Glomerular visceral epithelial cell (primary cell): ENCODE measurements at regions not wholly inside any gene's neighbourhood (a gene's known extent, or its start where the extent isn't known, plus 50 kb on each side); places are given as distances from the start of the nearest gene placed in this dataset.

Source experiments
- DNase-seq: peaks from one replicate; pipeline ENCODE4 v3.0.0-alpha.2; 2016; ENCODE audit errors: extremely low spot score

DNA sequence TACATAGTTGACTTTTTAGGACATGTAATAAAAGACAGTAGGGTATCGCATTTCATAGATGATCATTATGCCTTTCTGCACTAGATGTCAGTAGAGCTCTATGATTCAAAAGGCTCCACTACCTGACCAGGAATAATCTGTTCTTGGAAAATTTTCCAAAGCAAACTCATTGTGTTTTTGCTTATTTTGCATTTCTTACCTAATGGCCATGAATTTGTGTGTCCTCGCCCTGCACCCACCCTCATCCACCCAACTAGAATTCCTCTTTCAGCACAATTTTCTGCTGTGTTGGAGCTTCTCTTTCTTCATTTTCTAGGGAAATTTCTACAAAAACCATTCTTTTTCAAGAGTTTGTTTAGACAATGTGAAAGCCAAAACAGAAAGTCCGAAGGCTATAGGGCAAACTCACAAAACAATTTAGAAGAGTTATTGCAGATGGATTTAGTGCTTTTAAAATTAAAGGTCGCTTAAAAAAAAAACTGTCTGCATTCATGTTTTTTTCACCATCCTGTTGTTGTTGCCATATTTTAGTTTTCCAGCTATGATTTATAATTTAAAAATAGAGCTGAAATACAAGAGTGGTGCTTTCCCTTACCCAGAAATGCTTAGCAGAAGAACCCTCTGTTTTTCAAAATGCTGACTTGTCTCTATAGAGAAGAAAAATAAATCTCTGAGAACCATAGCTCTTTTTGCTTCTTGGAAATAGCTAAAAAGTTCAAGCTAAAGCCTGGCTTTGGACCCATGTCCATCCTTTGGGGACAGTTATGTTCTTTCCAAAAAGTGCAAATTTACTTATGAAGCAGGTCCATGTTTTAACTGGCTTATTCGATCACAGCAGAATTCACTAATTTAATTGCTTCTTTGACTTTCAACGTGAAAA is 183.7 kb downstream of the SPATA18 start:
- DNase-seq, result peak; percentile 32

DNA sequence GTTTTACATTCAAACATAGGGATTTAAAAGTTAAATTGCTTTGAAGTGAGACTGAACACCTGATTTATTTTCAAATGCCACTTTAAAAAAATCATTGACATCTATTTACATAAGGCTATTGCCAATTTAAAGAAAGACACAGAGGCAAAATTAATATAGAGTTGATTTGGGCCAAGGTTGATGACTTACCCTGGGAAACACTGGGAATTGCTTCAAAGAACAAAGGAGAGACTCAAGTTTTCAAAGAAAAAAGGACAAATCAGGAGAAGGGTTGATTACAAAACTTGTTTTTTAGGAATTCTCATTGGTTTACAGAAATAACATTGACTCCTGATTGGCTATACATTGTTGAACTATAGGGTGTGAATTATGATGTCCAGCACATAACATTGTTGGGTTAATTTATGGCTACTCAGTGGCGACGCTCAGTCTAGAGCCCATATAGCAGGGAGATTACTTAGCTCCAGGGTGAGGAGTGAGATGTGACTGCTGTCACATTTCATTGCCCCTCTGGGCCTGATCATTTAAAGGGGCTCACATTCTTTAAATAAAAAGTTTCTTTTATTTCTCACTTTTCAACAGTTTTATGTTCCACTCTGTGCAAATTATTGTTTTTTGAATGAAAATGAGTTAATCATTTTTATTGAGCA is 184.6 kb downstream of the SPATA18 start:
- no peak for DNase-seq

DNA sequence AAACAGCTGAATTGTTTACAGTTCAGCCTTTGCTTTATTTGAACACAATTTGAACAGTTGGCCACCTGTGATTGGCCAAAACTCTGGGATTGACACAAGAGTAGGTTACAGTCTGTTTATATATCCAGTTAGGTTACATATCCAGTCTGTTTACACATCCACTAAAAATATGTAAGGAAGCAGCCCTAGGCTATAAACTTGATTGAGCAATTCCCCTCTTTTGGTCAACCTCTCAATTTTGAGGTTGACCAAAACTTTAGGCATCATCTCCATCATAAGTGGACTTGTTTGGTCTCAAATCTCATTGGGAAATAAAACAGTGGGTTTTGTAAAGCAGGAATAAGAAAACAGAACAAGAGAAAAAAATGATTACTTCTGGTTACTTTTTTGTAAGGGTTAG is 190.8 kb downstream of the SPATA18 start:
- no peak for DNase-seq

DNA sequence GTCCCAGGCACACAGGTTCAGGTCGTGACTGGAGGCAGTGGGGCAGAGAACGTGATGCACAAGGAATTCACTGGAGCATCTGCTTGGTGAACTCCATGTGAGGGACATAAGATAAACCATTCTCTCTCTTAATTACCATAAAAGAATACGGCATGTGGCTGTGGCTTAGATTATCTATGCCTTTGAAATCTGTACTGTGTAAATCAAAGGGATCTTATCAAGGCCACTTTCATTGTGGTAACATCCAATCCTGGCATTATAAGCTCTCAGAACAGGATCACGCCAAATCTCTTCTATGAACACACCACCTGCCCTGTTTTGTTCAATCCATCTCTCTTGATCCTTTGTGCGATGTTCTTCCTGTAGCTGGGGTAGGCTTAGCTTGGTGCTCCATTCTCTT is 192.3 kb downstream of the SPATA18 start:
- DNase-seq, result no peak

DNA sequence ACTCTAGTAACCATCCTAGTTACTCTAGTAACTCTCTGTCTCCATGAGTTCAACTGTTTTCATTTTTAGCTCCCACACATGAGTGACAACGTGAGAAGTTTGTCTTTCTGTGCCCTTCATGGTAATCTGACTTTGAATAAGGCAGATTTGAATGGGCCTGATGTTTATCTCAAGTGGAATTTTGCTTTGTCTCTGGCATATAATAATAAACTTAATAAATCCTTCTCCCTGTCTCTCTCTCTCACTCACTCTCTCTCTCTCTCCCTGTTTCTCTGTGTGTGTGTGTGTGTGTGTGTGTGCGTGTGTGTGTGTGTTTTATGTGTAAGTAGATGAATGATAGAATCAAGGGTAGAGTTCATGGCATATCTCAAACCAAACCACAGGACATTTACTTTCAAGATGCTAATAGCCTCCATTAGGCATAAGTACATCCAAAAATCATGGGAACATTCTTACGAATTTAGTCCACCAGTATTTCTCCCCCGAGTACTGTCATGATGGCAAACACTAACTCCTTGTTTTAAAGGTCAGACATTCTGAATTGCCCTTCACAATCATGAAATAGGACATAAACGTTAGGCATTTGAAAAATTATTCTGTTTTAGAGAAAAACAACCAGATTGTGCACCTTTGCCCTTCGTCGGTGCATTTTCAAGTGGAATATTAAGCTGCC is 193.1 kb downstream of the SPATA18 start:
- no peak for DNase-seq

DNA sequence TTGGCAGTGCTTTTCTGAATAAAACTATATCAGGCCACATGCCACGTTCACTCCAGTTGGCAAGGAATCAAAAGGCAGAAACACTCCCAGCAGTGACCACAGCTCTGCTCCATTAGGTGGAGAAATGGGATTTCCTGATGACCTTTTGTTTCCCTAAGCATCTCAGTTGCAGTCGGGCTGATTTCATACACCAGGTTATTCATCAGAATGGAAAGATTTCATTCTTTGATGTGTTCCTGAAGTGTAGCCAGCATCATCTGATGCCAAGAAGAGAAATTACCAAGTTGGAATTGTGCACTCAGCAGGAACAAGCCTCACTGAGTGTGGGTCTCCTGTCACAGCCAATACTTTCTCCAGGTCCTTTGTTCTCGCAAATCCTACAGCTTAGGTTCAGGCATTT is 193.7 kb downstream of the SPATA18 start:
- no peak for DNase-seq

DNA sequence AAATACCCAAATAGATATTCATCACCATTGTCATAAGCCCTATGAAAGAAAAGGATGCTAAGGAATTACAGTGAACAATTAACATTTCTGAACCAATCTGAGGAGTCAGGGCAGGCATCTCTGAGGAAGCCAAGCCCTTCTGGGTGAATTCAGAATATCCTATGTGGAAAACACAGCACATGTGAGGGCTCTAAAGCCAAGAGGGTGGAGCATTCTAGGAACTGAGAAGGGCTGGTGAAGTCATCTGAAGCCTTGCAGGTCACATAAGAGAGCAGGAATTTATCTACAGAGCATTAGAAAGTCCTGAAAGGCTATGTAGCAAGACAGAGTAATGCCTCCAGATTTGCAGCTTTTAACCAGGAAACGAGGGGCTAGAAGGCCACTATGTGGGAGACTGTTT is 195.7 kb downstream of the SPATA18 start:
- no peak for DNase-seq

DNA sequence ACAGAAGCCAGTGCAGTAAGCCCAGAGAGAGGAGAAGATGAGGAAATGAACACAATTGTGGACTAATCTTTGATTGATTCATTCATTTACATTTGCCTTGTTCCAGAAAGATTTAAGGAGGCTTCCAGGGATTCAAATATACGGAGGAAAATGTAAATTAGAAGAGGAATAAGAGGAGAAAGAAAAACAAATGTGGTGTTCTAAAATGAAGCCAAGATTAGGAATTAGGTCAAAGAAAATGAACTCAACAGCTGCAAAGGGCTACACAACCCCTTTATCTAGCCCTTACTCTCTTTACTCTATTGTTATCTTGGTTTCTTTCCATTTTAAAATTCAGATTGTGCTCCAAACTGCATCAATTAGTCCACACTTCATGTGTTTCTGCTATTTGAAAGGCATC is 196.8 kb downstream of the SPATA18 start:
- no peak for DNase-seq

DNA sequence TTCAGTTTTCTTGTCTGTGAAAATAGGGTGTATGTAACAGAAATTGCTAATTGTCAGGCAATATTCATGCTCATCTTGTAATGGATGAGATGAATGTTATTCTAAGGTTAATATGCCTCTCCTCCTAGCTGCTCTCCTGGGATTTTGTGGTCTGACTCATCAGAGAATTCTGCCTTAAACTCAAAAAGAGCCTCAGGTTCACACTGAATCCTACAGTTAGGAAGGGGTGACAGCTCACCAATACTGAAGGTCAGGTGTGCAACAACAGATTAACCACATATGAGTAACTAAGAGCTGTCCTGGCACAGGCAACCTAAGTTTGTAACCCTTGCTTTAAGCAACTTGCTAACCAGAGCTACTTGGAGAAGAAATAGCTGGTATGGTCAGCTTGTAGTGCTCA is 197.7 kb downstream of the SPATA18 start:
- DNase-seq, result peak; percentile 13

DNA sequence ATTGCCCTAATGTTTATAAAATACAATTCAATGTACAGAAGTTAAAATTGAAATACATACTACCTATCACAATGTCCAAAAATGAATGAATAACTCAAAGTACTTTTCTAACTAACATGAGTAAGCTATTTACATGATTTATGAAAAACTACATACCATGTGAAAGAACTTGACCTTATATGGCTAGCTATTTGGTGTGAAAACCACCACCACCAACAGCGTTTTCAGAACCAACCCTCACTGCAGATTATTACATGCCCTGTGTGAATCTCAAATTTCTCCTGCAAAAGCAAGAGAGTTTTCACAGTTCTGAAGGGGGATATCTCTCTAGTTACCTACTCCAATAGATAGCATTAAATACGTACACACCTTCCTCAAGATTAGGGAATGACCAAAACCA is 198.5 kb downstream of the SPATA18 start:
- no peak for DNase-seq

DNA sequence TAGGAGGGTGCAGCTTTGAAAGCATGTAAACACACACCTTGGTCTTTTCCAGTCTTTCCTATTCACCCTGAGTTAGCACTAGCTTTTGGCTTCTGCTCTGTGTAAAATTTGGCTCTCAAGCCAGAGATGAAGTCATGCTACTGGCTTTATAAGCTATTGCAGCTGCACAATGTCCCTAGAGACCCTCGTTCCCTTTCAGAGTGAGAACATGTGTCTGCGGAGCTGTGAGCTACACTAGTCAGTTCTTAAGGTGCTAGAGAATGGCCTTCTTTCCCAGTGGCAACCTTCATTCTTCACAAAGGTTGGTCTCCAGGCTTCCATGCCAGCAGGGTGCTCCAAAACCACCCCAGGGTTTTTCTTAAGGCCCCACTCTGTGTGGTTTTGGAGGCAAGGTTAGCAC is 199.1 kb downstream of the SPATA18 start:
- DNase-seq, result no peak

DNA sequence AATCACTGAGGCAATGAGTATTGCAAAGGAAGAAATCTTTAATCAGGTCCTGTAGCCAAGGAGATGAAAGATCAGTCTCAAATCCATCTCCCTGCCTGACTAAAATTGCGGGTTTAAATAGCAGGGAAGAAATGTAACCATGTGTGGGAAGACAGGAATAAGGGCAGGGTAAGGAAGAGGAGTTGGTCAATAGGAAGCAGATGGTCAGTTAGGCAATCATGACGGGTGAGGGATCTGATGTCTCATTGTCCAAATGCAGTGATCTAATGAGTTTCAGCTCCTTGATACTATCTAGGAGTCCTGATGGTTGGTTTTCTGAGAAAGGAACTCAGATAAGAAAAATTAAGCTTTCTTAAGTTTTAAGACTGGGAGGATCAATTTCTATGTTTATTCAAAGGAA is 200.8 kb downstream of the SPATA18 start:
- no peak for DNase-seq

DNA sequence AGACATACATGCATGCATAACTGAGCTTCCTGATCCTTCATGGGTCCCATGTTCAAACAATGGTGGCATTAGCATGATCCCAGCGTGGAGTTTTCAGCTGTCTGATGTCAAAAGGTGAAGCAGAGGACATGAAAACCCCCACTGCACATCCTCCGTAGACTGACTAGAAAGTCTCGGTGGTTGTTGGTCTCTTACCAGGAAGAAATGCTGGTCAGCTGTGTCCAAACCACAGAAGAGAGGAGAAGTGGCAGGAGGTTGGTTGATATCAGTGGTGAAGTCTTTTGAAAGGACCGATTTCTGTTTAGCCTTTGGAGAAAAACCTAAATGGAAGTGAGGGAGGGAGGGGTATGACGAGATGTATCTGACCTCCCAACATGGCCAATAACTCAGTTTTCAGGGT is 201.9 kb downstream of the SPATA18 start:
- DNase-seq, result no peak

DNA sequence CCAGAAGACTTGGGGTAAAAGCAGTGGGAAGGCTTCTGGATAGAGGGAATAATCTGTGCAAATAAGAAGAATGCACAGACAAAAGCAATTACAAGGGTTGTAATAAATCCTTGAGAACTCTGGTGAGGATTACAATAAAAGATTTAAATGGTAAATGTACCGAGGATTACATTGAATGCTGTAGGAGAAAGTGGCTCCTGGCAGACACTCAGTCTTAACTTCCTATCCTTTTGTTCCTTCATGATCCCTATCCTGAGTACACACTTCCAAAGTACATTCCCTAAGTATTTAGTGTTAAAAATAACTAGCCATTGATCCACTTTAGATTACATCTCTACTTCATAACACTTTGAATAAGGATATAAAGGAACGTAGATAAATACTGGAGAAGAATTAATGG is 205.4 kb downstream of the SPATA18 start:
- DNase-seq, result no peak

DNA sequence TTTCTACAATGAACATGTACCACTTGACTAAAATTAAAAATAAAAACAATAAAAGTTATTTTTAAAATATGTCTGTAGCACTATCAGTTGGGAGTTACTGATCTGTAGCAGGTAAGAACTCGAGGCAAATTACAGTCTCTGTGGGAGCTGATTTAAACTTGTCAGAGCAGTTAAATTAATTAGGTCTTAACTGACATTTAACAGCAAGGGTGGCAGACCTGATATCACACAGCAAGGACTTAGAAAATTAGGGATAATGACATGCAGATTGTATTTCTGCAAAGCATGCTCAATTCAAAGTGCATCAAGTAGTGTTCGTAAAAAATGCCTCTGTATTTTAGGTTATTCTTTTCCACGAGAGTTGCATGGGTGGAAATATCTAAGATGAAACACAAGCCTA is 208.9 kb downstream of the SPATA18 start:
- DNase-seq, result no peak

DNA sequence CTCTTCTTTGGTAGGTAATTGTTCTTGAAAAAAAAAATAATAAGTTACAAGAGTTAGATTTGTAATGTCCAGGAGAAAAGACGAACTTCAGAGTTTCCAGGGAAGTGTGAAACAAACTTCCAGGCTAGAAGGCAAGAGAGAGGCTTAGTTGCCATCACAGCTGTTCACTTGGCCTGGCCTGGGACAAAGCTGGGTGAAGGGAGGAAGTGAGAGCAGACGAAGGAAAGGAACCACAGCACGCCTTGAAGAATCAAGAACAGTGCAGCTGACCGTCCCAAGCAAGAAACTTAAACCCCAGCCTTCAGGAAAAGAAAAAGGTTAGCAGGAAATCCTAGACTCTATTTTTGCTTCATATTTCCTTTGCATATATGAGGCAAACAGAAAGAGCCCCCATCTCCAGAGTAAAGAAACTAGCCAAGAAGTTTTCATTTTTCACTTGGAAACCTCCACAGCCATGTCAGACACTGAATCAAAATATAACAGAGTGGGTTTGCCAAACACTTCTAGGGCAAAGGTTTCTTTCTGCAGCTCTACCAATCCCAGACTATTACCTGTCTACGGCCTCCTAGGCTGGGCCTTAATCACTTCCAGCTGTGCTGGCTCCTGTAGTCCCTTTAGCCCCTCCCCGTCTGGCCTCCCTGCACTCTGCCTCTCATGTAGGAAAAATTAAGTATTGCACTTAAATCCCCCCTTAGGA is 209.6 kb downstream of the SPATA18 start:
- DNase-seq, result no peak

DNA sequence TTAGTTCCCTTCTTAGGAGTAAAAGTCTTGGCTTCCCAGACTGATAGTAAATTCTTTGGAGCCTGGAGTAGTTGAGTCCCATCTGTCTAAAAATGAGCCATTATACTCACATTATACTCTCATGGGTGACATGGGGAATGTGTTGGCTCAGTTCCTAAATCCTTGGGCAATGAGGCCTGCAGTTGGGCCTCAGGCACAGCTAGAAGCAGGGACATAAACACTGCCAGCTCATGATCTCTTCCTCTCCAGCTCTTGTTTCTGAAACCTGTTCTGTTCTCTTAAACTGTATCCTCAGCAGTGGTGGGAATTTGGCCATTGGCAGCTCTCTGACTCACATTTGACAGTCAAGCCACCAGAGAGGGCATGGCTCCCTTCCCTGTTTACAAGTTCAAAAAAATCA is 212.5 kb downstream of the SPATA18 start:
- DNase-seq, result no peak

DNA sequence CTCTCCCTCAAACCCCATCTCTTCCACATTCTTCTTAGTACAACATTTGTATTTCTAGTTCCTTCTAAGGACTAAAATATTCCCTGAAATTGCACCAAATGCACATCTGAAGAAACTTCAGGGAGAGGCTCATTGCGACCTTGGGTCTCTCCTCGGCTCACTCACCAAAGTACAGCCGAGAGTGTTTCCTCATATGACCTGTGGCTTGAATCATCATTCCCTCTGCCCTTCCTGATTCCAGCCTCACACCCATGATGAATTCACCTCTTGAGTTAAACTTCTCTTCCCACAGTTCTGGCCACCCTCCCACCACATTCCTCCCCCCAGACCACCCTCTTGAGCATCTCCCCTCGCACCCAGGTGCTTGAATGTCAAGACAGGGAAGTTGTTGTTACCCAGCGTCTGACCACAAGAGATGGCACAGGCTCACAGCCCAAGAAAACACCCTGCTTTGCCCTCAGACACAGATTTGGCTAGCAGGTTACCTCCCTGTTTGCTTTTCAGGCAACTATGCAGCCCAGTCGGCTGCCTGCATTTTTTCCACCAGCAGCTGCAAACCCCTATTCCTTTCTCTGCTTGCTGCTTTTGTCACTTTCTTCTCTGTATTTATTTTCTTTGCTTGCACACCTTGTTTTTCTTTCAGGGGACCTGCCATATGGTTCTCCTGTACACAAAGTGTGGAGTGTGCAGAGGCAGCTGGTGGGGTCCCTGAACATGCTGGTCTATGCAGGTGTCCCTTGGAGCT is 214.8 kb downstream of the SPATA18 start:
- DNase-seq, result no peak

DNA sequence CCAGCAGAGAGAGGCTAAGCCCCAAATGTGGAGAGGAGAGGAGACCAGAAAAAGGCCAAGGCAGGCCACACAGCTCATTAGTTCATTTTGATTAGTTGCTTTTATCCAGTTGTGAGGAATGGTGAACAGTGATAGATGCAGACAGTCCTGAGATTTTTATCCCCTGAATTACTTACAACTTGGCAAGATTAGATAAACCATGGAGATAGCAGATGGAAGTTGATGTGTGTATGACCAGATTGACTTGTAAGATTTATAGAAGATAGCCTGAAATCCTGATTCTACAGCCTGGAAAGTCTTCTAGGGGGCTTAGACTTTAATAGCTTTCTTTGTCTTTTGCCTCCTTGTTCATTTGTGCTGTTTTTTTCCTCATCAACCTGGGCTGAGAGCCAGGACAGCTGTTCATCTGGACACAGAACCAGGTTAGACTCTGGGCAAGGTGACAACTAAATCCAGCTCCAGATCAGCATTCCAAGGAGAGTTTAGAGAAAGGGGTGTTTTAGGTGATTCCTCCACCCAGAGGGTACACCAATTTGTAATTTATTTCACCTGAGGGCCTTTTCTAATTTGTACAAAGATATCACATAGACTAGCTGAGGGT is 215.5 kb downstream of the SPATA18 start:
- DNase-seq, result no peak

DNA sequence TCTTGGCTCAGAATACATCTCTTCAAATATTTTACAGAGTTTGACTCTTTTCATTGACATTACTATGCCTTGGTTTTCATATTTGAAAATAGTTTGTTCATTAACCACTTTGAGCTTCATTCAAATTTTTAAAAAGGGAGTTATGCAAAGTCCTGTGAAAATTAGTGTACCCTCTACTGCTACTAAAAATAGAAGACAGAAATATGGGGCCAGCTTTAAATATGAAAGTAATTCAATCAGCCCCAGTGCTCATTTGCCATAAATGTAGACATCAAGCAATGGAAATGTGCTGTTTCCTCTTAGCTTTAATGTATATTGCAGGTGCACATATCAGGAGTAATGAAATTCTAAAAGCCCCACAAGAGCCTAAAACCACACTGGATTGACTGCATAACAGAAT is 218.7 kb downstream of the SPATA18 start:
- DNase-seq, result no peak

DNA sequence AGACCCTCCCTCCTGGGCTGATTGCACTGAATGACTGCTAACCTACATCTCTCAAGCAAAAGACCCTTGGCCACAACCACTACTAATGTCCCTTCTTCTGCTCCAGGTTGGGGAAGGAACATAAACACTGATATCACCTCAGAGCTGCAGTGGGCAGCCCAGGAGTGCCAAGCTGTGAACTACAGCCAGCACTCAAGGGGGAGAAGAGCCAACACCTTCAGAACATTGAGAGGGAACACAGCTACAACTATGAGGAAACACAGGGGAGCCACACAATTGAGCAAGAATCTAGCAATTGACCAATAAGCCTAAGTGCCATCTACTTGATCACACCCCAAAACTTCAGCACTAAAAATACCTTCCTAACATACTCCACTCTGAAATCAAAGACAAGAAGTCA is 222.8 kb downstream of the SPATA18 start:
- DNase-seq, result no peak
